ENCODE measurements at regions not wholly inside any gene's neighbourhood (a gene's known extent, or its start where the extent isn't known, plus 50 kb on each side); places are given as distances from the start of the nearest gene placed in this dataset.

- TF ChIP-seq, protein P1, sequence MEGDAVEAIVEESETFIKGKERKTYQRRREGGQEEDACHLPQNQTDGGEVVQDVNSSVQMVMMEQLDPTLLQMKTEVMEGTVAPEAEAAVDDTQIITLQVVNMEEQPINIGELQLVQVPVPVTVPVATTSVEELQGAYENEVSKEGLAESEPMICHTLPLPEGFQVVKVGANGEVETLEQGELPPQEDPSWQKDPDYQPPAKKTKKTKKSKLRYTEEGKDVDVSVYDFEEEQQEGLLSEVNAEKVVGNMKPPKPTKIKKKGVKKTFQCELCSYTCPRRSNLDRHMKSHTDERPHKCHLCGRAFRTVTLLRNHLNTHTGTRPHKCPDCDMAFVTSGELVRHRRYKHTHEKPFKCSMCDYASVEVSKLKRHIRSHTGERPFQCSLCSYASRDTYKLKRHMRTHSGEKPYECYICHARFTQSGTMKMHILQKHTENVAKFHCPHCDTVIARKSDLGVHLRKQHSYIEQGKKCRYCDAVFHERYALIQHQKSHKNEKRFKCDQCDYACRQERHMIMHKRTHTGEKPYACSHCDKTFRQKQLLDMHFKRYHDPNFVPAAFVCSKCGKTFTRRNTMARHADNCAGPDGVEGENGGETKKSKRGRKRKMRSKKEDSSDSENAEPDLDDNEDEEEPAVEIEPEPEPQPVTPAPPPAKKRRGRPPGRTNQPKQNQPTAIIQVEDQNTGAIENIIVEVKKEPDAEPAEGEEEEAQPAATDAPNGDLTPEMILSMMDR (IDR thresholded peaks at IDR 0.05) = no peak
- no peak for TF ChIP-seq EZH2 (IDR thresholded peaks at IDR 0.05)
Measured at GRCh38 chr13:53200075-53200474, 171.5 kb downstream of the OLFM4 start.
